Neuronal stem cell (in vitro differentiated cells): ENCODE measurements at regions not wholly inside any gene's neighbourhood (a gene's known extent, or its start where the extent isn't known, plus 50 kb on each side); places are given as distances from the start of the nearest gene placed in this dataset.
"Not testable (repeated sequence)": the region's sequence is repeated elsewhere in the genome, so short reads cannot be mapped to it uniquely, and the experiment has no call there.

Source experiments
- DNase-seq: peaks from one replicate; pipeline ENCODE4 v3.0.0-alpha.2; 2013; ENCODE audit warnings: low spot score
- H2AFZ ChIP-seq: one replicate; pipeline ENCODE4 v1.6.1; 2013; ENCODE audit warnings: mild to moderate bottlenecking, low read length, inconsistent platforms
- H2AK5ac ChIP-seq: 2 replicates; pipeline ENCODE4 v1.6.1; 2013; ENCODE audit warnings: low read depth, mild to moderate bottlenecking, inconsistent platforms, low read length, moderate library complexity, mixed read lengths
- H2BK120ac ChIP-seq: 2 replicates; pipeline ENCODE4 v1.6.1; 2013; ENCODE audit warnings: low read depth, mild to moderate bottlenecking, inconsistent platforms, low read length, moderate library complexity, mixed read lengths
- H2BK12ac ChIP-seq: one replicate; pipeline ENCODE4 v1.6.1; 2013; ENCODE audit warnings: low read length, inconsistent platforms
- H2BK15ac ChIP-seq: 2 replicates; pipeline ENCODE4 v1.6.1; 2013; ENCODE audit warnings: mild to moderate bottlenecking, low read length, inconsistent platforms, mixed read lengths
- H2BK5ac ChIP-seq: one replicate; pipeline ENCODE4 v1.6.1; 2013; ENCODE audit warnings: inconsistent platforms, mild to moderate bottlenecking, low read length, moderate library complexity
- H3K14ac ChIP-seq: one replicate; pipeline ENCODE4 v1.6.1; 2013; ENCODE audit warnings: low read length, inconsistent platforms
- H3K18ac ChIP-seq: 2 replicates; pipeline ENCODE4 v1.6.1; 2013; ENCODE audit warnings: low read length, inconsistent platforms
- H3K23ac ChIP-seq: 2 replicates; pipeline ENCODE4 v1.6.1; 2013; ENCODE audit warnings: low read depth, mild to moderate bottlenecking, mixed read lengths, low read length, inconsistent platforms; ENCODE audit not compliant: poor library complexity
- H3K27ac ChIP-seq: replicated peaks from 3 replicates; pipeline ENCODE4 v1.5.1; 2013; ENCODE audit warnings: low read length, inconsistent platforms
- H3K27me3 ChIP-seq, 3 experiments: 2 replicates each; pipeline ENCODE4 v1.6.1; 2013; ENCODE audit warnings: low read length in 3 of 3, mild to moderate bottlenecking in 2 of 3, inconsistent platforms in 1 of 3, low read depth in 1 of 3, mixed read lengths in 1 of 3, moderate library complexity in 1 of 3; ENCODE audit not compliant: control insufficient read depth in 3 of 3, insufficient read depth in 3 of 3
- H3K36me3 ChIP-seq, 2 donors: replicated peaks in 1 of 2; 2 replicates each; pipeline ENCODE4 v1.6.1; 2013; ENCODE audit warnings: low read length in 2 of 2; ENCODE audit not compliant: control insufficient read depth in 2 of 2, insufficient read depth in 2 of 2
- H3K4ac ChIP-seq: 2 replicates; pipeline ENCODE4 v1.6.1; 2013; ENCODE audit warnings: inconsistent platforms, mild to moderate bottlenecking, low read length, moderate library complexity
- H3K4me1 ChIP-seq, 2 donors: 1 replicate in 1 of 2; 2 replicates in 1 of 2; pipeline ENCODE4 v1.6.1; 2013; ENCODE audit warnings: low read length in 2 of 2, low read depth in 1 of 2; ENCODE audit not compliant: control insufficient read depth in 2 of 2, insufficient read depth in 1 of 2
- H3K4me2 ChIP-seq: one replicate; pipeline ENCODE4 v1.6.1; 2013; ENCODE audit warnings: mild to moderate bottlenecking, low read length, inconsistent platforms; ENCODE audit not compliant: insufficient read depth, poor library complexity, severe bottlenecking
- H3K4me3 ChIP-seq, 2 donors: 2 replicates each; pipeline ENCODE4 v1.5.1; 2013; ENCODE audit warnings: low read length in 2 of 2, mild to moderate bottlenecking in 2 of 2, inconsistent platforms in 1 of 2, moderate library complexity in 1 of 2
- H3K79me1 ChIP-seq: one replicate; pipeline ENCODE4 v1.6.1; 2013; ENCODE audit warnings: low read depth, mild to moderate bottlenecking, inconsistent platforms, low read length, moderate library complexity
- H3K9ac ChIP-seq: one replicate; pipeline ENCODE4 v1.6.1; 2013; ENCODE audit warnings: mild to moderate bottlenecking, low read depth, low read length, inconsistent platforms; ENCODE audit not compliant: poor library complexity
- H3K9me3 ChIP-seq, 2 donors: replicated peaks in 1 of 2; 2 replicates each; pipeline versions ENCODE3 to v1.6.1; 2013; ENCODE audit warnings: low read length in 2 of 2, mild to moderate bottlenecking in 2 of 2, inconsistent platforms in 1 of 2, low read depth in 1 of 2, mixed read lengths in 1 of 2, moderate library complexity in 1 of 2; ENCODE audit not compliant: control insufficient read depth in 2 of 2, insufficient read depth in 1 of 2
- H4K8ac ChIP-seq: one replicate; pipeline ENCODE4 v1.6.1; 2013; ENCODE audit warnings: low read depth, mild to moderate bottlenecking, inconsistent platforms, low read length, moderate library complexity
- H4K91ac ChIP-seq: one replicate; pipeline ENCODE4 v1.6.1; 2013; ENCODE audit warnings: low read length, low read depth, mild to moderate bottlenecking, inconsistent platforms; ENCODE audit not compliant: poor library complexity
- WGBS, 2 donors: extraction: QIAGEN DNeasy Blood & Tissue Kit; methylation state at CpG; one replicate each; pipeline ENCODE4 v1.1.7; 2013; ENCODE audit warnings: missing lambda C conversion rate in 2 of 2, mixed read lengths in 1 of 2; ENCODE audit not compliant: insufficient read length in 2 of 2, insufficient replicate concordance in 1 of 2; ENCODE audit errors: extremely low coverage in 2 of 2; 5-methylcytosine and 5-hydroxymethylcytosine counted together

DNA sequence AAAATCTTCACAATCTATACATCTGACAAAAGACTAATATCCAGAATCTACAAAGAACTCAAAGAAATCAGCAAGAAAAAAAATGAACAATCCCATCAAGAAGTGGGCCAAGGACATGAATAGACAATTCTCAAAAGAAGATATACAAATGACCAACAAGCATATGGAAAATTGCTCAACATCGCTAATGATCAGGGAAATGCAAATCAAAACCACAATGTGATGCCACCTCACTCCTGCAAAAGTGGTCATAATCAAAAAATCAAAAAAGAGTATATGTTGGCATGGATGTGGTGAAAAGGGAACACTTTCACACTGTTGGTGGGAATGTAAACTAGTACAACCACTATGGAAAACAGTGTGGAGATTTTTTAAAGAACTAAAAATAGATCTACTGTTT is 58.3 kb upstream of the HBS1L start:
- not testable (repeated sequence) for H3K14ac ChIP-seq, H3K4me1 ChIP-seq, H3K9ac ChIP-seq, H2AK5ac ChIP-seq, H3K27ac ChIP-seq, DNase-seq, H3K4ac ChIP-seq, H4K91ac ChIP-seq, H3K18ac ChIP-seq, H2BK12ac ChIP-seq, H2BK5ac ChIP-seq, H3K9me3 ChIP-seq, H3K4me3 ChIP-seq, H3K27me3 ChIP-seq, H3K4me2 ChIP-seq, H2BK15ac ChIP-seq, H4K8ac ChIP-seq, H3K23ac ChIP-seq, H3K36me3 ChIP-seq, H2BK120ac ChIP-seq, H3K79me1 ChIP-seq, H2AFZ ChIP-seq
- WGBS, 2 donors = no CpG with 5 or more reads among the region's 1 CpG

- not testable (repeated sequence) for DNase-seq, H2AK5ac ChIP-seq, H3K79me1 ChIP-seq, H3K4ac ChIP-seq, H2BK12ac ChIP-seq, H3K18ac ChIP-seq, H3K9me3 ChIP-seq, H3K23ac ChIP-seq, H3K4me1 ChIP-seq, H3K36me3 ChIP-seq, H2BK15ac ChIP-seq, H3K14ac ChIP-seq, H3K9ac ChIP-seq, H2AFZ ChIP-seq, H3K4me2 ChIP-seq, H3K27ac ChIP-seq, H2BK120ac ChIP-seq, H4K8ac ChIP-seq, H3K27me3 ChIP-seq, H3K4me3 ChIP-seq, H4K91ac ChIP-seq, H2BK5ac ChIP-seq
- no CpG with 5 or more reads among the region's 7 CpGs for WGBS, 2 donors
Measured at GRCh38 chr6:135110261-135110781, 55.7 kb upstream of the HBS1L start.

DNA sequence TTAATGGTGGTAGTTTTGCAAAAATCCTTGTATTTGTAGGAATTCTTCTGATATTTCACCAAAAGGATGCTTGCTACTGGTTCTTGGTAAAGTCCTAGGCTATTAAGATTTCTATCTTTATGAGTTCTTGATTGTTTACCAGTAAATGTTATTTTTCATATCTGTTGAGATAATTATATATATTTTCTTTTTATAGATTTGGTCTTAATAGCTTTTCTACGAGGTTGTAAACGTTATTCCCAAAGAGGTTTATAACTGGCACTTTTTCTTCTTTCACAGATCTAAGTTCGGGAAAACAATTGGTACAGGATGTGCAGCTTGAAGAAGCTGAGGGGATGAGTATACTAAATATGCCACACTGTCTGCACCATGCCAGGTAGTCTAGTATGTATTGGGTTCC is 55.1 kb upstream of the HBS1L start:
- Histone ChIP-seq H3K4ac (no peak overlapping the region), H3K23ac (no peak overlapping the region), H3K36me3 (no peaks in the 10 kb centered on the region), H2BK120ac (no peak overlapping the region), H3K14ac (no peak overlapping the region), H2AFZ (no peak overlapping the region), H3K9me3 (no peaks in the 10 kb centered on the region), H4K8ac (no peak overlapping the region), H3K4me1 (no peaks in the 10 kb centered on the region), H3K27ac (no peak overlapping the region), H3K18ac (no peak overlapping the region), H2BK12ac (no peak overlapping the region), H3K9ac (no peak overlapping the region), H3K4me2 (no peak overlapping the region), H3K4me3 (no peak overlapping the region), H2AK5ac (no peak overlapping the region), H3K79me1 (no peaks in the 10 kb centered on the region), H3K27me3 (no peaks in the 10 kb centered on the region), H2BK5ac (no peak overlapping the region), H2BK15ac (no peak overlapping the region), H4K91ac (no peak overlapping the region)
- no peak for DNase-seq
- no CpG with 5 or more reads among the region's 3 CpGs for WGBS, 2 donors

DNA sequence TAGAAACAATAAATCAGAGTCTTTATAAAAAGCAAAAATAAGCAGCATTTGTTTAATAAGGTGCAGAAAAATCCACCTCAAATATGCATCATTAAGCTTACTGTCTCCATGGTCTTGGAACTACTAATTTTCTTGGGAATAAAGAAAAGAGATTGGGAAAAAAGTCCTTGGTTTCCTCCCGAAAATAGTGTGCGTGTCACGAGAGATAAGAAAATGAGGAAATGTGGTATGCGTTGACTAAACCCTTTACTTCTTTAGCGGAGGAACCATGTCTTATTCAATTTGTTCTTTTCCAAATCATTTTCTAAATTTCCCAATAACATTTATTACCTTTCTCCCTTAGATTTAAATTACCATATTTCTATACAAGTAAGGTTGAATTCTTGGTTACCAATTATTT is 54.1 kb upstream of the HBS1L start:
- H2AK5ac ChIP-seq = no peak overlapping the region
- H2BK15ac ChIP-seq = no peak overlapping the region
- no peaks in the 10 kb centered on the region for H3K4me1 ChIP-seq
- no peak overlapping the region for H2BK12ac ChIP-seq
- no peaks in the 10 kb centered on the region for H3K79me1 ChIP-seq
- no peak overlapping the region for H3K27ac ChIP-seq
- H3K9me3 ChIP-seq = no peaks in the 10 kb centered on the region
- no peaks in the 10 kb centered on the region for H3K36me3 ChIP-seq
- H4K91ac ChIP-seq = no peak overlapping the region
- no peaks in the 10 kb centered on the region for H3K27me3 ChIP-seq
- no peak overlapping the region for H2AFZ ChIP-seq
- no peak overlapping the region for H3K23ac ChIP-seq
- H4K8ac ChIP-seq = no peak overlapping the region
- no CpG with 5 or more reads among the region's 5 CpGs for WGBS, 2 donors
- H2BK5ac ChIP-seq = no peak overlapping the region
- no peak overlapping the region for H3K4ac ChIP-seq
- H3K4me3 ChIP-seq = no peak overlapping the region
- no peak overlapping the region for H3K4me2 ChIP-seq
- H2BK120ac ChIP-seq = no peak overlapping the region
- no peak overlapping the region for H3K18ac ChIP-seq
- H3K14ac ChIP-seq = no peak overlapping the region
- no peak overlapping the region for H3K9ac ChIP-seq
- DNase-seq = no peak
